Fibroblast of lung (primary cell): ENCODE measurements at regions not wholly inside any gene's neighbourhood (a gene's known extent, or its start where the extent isn't known, plus 50 kb on each side); places are given as distances from the start of the nearest gene placed in this dataset.
A peak's percentile ranks its signal among the peaks of the same experiment; 100 is the strongest.

Experiments
- DNase-seq, 2 donors: peaks; one replicate each; pipeline versions ENCODE4 v3.0.0 to v3.0.0-alpha.2; 2010; ENCODE audit warnings: low read depth in 2 of 2
- H2AFZ ChIP-seq: 2 replicates; pipeline ENCODE4 v1.5.1; 2012; ENCODE audit warnings: low read length, control low read depth, inconsistent platforms
- H3K27ac ChIP-seq: 2 replicates; pipeline ENCODE4 v1.5.1; 2011; ENCODE audit warnings: low read length, control low read depth; ENCODE audit not compliant: insufficient read depth
- H3K27me3 ChIP-seq: 2 replicates; pipeline ENCODE4 v1.5.1; 2011; ENCODE audit warnings: mild to moderate bottlenecking, low read length; ENCODE audit not compliant: control insufficient read depth, insufficient read depth
- H3K36me3 ChIP-seq: 2 replicates; pipeline ENCODE4 v1.5.1; 2011; ENCODE audit warnings: low read length; ENCODE audit not compliant: control insufficient read depth, insufficient read depth
- H3K4me1 ChIP-seq: 2 replicates; pipeline ENCODE4 v1.5.1; 2011; ENCODE audit warnings: low read length; ENCODE audit not compliant: control insufficient read depth, insufficient read depth; ENCODE audit errors: extremely low read depth
- H3K4me2 ChIP-seq: 2 replicates; pipeline ENCODE4 v1.5.1; 2011; ENCODE audit warnings: low read length, control low read depth; ENCODE audit not compliant: insufficient read depth; ENCODE audit errors: extremely low read depth
- H3K4me3 ChIP-seq, 4 experiments: fragments of 200-600 bp in 1 of 4; sonication (generic) in 1 of 4; replicated peaks in 1 of 4; 2 replicates each; pipeline ENCODE4 v1.5.1; 2011 to 2016; ENCODE audit warnings: low read length in 4 of 4, low read depth in 3 of 4, mild to moderate bottlenecking in 3 of 4, control low read depth in 2 of 4, inconsistent platforms in 1 of 4, mixed read lengths in 1 of 4; ENCODE audit not compliant: insufficient read depth in 1 of 4; ENCODE audit errors: control extremely low read depth in 1 of 4
- H3K79me2 ChIP-seq: 2 replicates; pipeline ENCODE4 v1.5.1; 2012; ENCODE audit warnings: mild to moderate bottlenecking, low read length, inconsistent platforms; ENCODE audit not compliant: control insufficient read depth, insufficient read depth
- H3K9ac ChIP-seq: 2 replicates; pipeline ENCODE4 v1.5.1; 2011; ENCODE audit warnings: mild to moderate bottlenecking, low read length, control low read depth; ENCODE audit not compliant: insufficient read depth
- H3K9me3 ChIP-seq: 2 replicates; pipeline ENCODE4 v1.5.1; 2012; ENCODE audit warnings: low read depth, low read length; ENCODE audit not compliant: control insufficient read depth, insufficient read depth
- H4K20me1 ChIP-seq: 2 replicates; pipeline ENCODE4 v1.5.1; 2011; ENCODE audit warnings: low read length; ENCODE audit not compliant: control insufficient read depth, insufficient read depth; ENCODE audit errors: extremely low read depth
- CTCF ChIP-seq, 2 donors: IDR thresholded peaks in 1 of 2; conservative IDR thresholded peaks in 1 of 2; 1 replicate in 1 of 2; 2 replicates in 1 of 2; pipeline ENCODE4 v1.5.1; 2011 to 2012; ENCODE audit warnings: low read length in 2 of 2, control low read depth in 1 of 2, inconsistent platforms in 1 of 2, low read depth in 1 of 2, mild to moderate bottlenecking in 1 of 2
- EZH2 ChIP-seq: IDR thresholded peaks from 2 replicates; pipeline ENCODE4 v1.5.1; 2012; ENCODE audit warnings: low read length, control low read depth, mild to moderate bottlenecking; ENCODE audit errors: missing control alignments

GRCh38 chr6:48695872-48696271 lies 584.9 kb upstream of the PTCHD4 start:
- H2AFZ ChIP-seq = no peak overlapping the region
- no peaks in the 10 kb centered on the region for H3K9me3 ChIP-seq
- no peak for DNase-seq
- no peak overlapping the region for H3K27ac ChIP-seq
- no peaks in the 10 kb centered on the region for H3K79me2 ChIP-seq
- H3K27me3 ChIP-seq = no peaks in the 10 kb centered on the region
- no peaks in the 10 kb centered on the region for H3K36me3 ChIP-seq
- no peaks in the 10 kb centered on the region for H3K4me1 ChIP-seq
- H4K20me1 ChIP-seq = no peaks in the 10 kb centered on the region
- no peak overlapping the region for H3K9ac ChIP-seq
- no peak for TF ChIP-seq CTCF (conservative IDR thresholded peaks at IDR 0.05 in 1 of 2, IDR thresholded peaks at IDR 0.05 in 1 of 2; ENCODE audit: low read depth in 1 of 2, low read length in 2 of 2)
- no peak for TF ChIP-seq EZH2
- no peak overlapping the region for H3K4me3 ChIP-seq
- H3K4me2 ChIP-seq = no peak overlapping the region

GRCh38 chr6:48691420-48691819 lies 580.4 kb upstream of the PTCHD4 start:
- no peaks in the 10 kb centered on the region for H3K27me3 ChIP-seq
- no peak overlapping the region for H3K4me3 ChIP-seq
- no peak for DNase-seq
- no peak overlapping the region for H3K4me2 ChIP-seq
- no peaks in the 10 kb centered on the region for H3K36me3 ChIP-seq
- H3K27ac ChIP-seq = no peak overlapping the region
- H3K9ac ChIP-seq = no peak overlapping the region
- H3K4me1 ChIP-seq = no peaks in the 10 kb centered on the region
- no peak overlapping the region for H2AFZ ChIP-seq
- TF ChIP-seq EZH2 (no peak), CTCF (conservative IDR thresholded peaks at IDR 0.05 in 1 of 2, IDR thresholded peaks at IDR 0.05 in 1 of 2; ENCODE audit: low read depth in 1 of 2, low read length in 2 of 2) (no peak)
- H3K79me2 ChIP-seq = no peaks in the 10 kb centered on the region
- no peaks in the 10 kb centered on the region for H3K9me3 ChIP-seq
- no peaks in the 10 kb centered on the region for H4K20me1 ChIP-seq

DNA sequence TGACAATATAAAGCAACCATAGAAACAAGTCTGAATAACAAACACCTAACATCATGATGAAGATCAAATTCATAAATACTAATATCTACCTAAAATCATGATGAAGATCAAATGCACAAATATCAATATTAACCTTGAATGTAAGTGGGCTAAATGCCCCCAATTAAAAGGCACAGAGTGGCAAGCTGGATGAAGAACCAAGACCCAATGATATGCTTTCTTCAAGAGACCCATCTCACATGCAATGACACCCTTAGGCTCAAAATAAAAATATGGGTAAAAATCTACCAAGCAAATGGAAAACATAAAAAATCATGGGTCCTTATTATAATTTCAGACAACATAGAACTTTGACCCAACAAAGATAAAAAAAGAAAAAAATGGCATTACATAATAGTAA lies 578.5 kb upstream of the PTCHD4 start:
- Histone ChIP-seq H4K20me1 (no peaks in the 10 kb centered on the region), H3K79me2 (no peaks in the 10 kb centered on the region), H3K4me3 (no peak overlapping the region), H2AFZ (no peak overlapping the region), H3K9me3 (no peaks in the 10 kb centered on the region), H3K27ac (no peak overlapping the region), H3K9ac (no peak overlapping the region), H3K36me3 (no peaks in the 10 kb centered on the region), H3K4me1 (no peaks in the 10 kb centered on the region), H3K27me3 (no peaks in the 10 kb centered on the region), H3K4me2 (no peak overlapping the region)
- DNase-seq = peak in 1 of 2 donors; percentile 4
- TF ChIP-seq EZH2 (no peak), CTCF (conservative IDR thresholded peaks at IDR 0.05 in 1 of 2, IDR thresholded peaks at IDR 0.05 in 1 of 2; ENCODE audit: low read depth in 1 of 2, low read length in 2 of 2) (no peak)
